ENCODE measurements at regions not wholly inside any gene's neighbourhood (a gene's known extent, or its start where the extent isn't known, plus 50 kb on each side); places are given as distances from the start of the nearest gene placed in this dataset.

GRCh38 chr5:25909163-25909562 lies 1129.2 kb downstream of the CDH9 start:
- Mint-ChIP-seq H3K36me3 (no peaks in the 10 kb centered on the region), H3K27me3 (no peaks in the 10 kb centered on the region), H3K4me3 (no peak overlapping the region), H3K27ac (no peak overlapping the region), H3K4me1 (no peaks in the 10 kb centered on the region), H3K9me3 (peaks cover 7 to 22% (median 14%) of the 10 kb centered on the region in 3 donors)
- CTCF ChIA-PET = no interaction called here
- no peak overlapping the region for H3K27ac ChIP-seq (ENCODE audit: low read length)
- DNase-seq (no peak), ATAC-seq (replicated peaks in 1 of 4) (peak in 2 of 4 experiments; percentile 56 to 57)
- no peaks in the 10 kb centered on the region for H3K36me3 ChIP-seq (ENCODE audit: control insufficient read depth in 2 of 2, extremely low read depth in 1 of 2, insufficient read depth in 1 of 2, low read length in 1 of 2)
- H3K4me1 ChIP-seq (ENCODE audit: control insufficient read depth in 1 of 2, extremely low read depth in 1 of 2, insufficient read depth in 2 of 2, low read length in 2 of 2) = no peaks in the 10 kb centered on the region
- no peak overlapping the region for H3K4me3 ChIP-seq (ENCODE audit: control insufficient read depth in 1 of 2, extremely low read depth in 1 of 2, low read length in 1 of 2)
- POLR2A ChIA-PET = interaction anchor here in 1 of 2 donors (0.6 kb wide), 1 partner anchor 197 kb away, joined by 3 read pairs; no protein-coding TSS in a partner anchor
- no peaks in the 10 kb centered on the region for H3K9me3 ChIP-seq
- no peaks in the 10 kb centered on the region for H3K27me3 ChIP-seq (replicated peaks in 1 of 2; ENCODE audit: control insufficient read depth in 2 of 2, extremely low read depth in 1 of 2, insufficient read depth in 2 of 2, low read length in 1 of 2)
- WGBS (ENCODE audit: insufficient coverage) = 97% methylated on average over 23 of the region's 29 CpGs

- Mint-ChIP-seq H3K9me3 (peaks cover 6 to 19% (median 10%) of the 10 kb centered on the region in 3 donors), H3K27ac (no peak overlapping the region), H3K4me3 (no peak overlapping the region), H3K4me1 (no peaks in the 10 kb centered on the region), H3K27me3 (no peaks in the 10 kb centered on the region), H3K36me3 (no peaks in the 10 kb centered on the region)
- no peaks in the 10 kb centered on the region for H3K36me3 ChIP-seq (ENCODE audit: control insufficient read depth in 2 of 2, extremely low read depth in 1 of 2, insufficient read depth in 1 of 2, low read length in 1 of 2)
- H3K4me3 ChIP-seq (ENCODE audit: control insufficient read depth in 1 of 2, extremely low read depth in 1 of 2, low read length in 1 of 2) = no peak overlapping the region
- CTCF ChIA-PET = no interaction called here
- POLR2A ChIA-PET = no interaction called here
- no peaks in the 10 kb centered on the region for H3K4me1 ChIP-seq (ENCODE audit: control insufficient read depth in 1 of 2, extremely low read depth in 1 of 2, insufficient read depth in 2 of 2, low read length in 2 of 2)
- ATAC-seq (replicated peaks in 1 of 4) (no peak), DNase-seq (no peak)
- no peaks in the 10 kb centered on the region for H3K27me3 ChIP-seq (replicated peaks in 1 of 2; ENCODE audit: control insufficient read depth in 2 of 2, extremely low read depth in 1 of 2, insufficient read depth in 2 of 2, low read length in 1 of 2)
- H3K27ac ChIP-seq (ENCODE audit: low read length) = no peak overlapping the region
- no peaks in the 10 kb centered on the region for H3K9me3 ChIP-seq
- 42% methylated on average over 2 of the region's 2 CpGs for WGBS (ENCODE audit: insufficient coverage)
Measured at GRCh38 chr5:25905646-25906045, 1132.7 kb downstream of the CDH9 start.

- ChIA-PET CTCF (no interaction called here), POLR2A (no interaction called here)
- Histone ChIP-seq H3K36me3 (ENCODE audit: control insufficient read depth in 2 of 2, extremely low read depth in 1 of 2, insufficient read depth in 1 of 2, low read length in 1 of 2) (no peaks in the 10 kb centered on the region), H3K4me3 (ENCODE audit: control insufficient read depth in 1 of 2, extremely low read depth in 1 of 2, low read length in 1 of 2) (no peak overlapping the region), H3K4me1 (ENCODE audit: control insufficient read depth in 1 of 2, extremely low read depth in 1 of 2, insufficient read depth in 2 of 2, low read length in 2 of 2) (no peaks in the 10 kb centered on the region), H3K27ac (ENCODE audit: low read length) (no peak overlapping the region), H3K27me3 (replicated peaks in 1 of 2; ENCODE audit: control insufficient read depth in 2 of 2, extremely low read depth in 1 of 2, insufficient read depth in 2 of 2, low read length in 1 of 2) (no peaks in the 10 kb centered on the region), H3K9me3 (peaks cover 5% of the 10 kb centered on the region)
- 90% methylated on average over 2 of the region's 2 CpGs for WGBS (ENCODE audit: insufficient coverage)
- Mint-ChIP-seq H3K9me3 (peaks cover 6 to 17% (median 12%) of the 10 kb centered on the region in 3 donors), H3K4me3 (no peak overlapping the region), H3K36me3 (no peaks in the 10 kb centered on the region), H3K27ac (no peak overlapping the region), H3K4me1 (no peaks in the 10 kb centered on the region), H3K27me3 (no peaks in the 10 kb centered on the region)
- DNase-seq (no peak), ATAC-seq (replicated peaks in 1 of 4) (no peak)
Measured at GRCh38 chr5:25892211-25892610, 1146.2 kb downstream of the CDH9 start.

GRCh38 chr5:25891691-25892090 lies 1146.7 kb downstream of the CDH9 start:
- H3K4me1 ChIP-seq (ENCODE audit: control insufficient read depth in 1 of 2, extremely low read depth in 1 of 2, insufficient read depth in 2 of 2, low read length in 2 of 2) = no peaks in the 10 kb centered on the region
- H3K27me3 Mint-ChIP-seq = no peaks in the 10 kb centered on the region
- H3K4me3 Mint-ChIP-seq = no peak overlapping the region
- H3K4me3 ChIP-seq (ENCODE audit: control insufficient read depth in 1 of 2, extremely low read depth in 1 of 2, low read length in 1 of 2) = no peak overlapping the region
- POLR2A ChIA-PET = no interaction called here
- no CpG with 5 or more reads among the region's 2 CpGs for WGBS (ENCODE audit: insufficient coverage)
- H3K36me3 Mint-ChIP-seq = no peaks in the 10 kb centered on the region
- DNase-seq (no peak), ATAC-seq (replicated peaks in 1 of 4) (no peak)
- CTCF ChIA-PET = interaction anchor here in 1 of 2 donors (0.7 kb wide), 1 partner anchor 15 kb away, joined by 4 read pairs; no protein-coding TSS in a partner anchor
- H3K27ac ChIP-seq (ENCODE audit: low read length) = no peak overlapping the region
- no peaks in the 10 kb centered on the region for H3K27me3 ChIP-seq (replicated peaks in 1 of 2; ENCODE audit: control insufficient read depth in 2 of 2, extremely low read depth in 1 of 2, insufficient read depth in 2 of 2, low read length in 1 of 2)
- peaks cover 8 to 20% (median 14%) of the 10 kb centered on the region in 3 donors for H3K9me3 Mint-ChIP-seq
- H3K4me1 Mint-ChIP-seq = no peaks in the 10 kb centered on the region
- no peaks in the 10 kb centered on the region for H3K36me3 ChIP-seq (ENCODE audit: control insufficient read depth in 2 of 2, extremely low read depth in 1 of 2, insufficient read depth in 1 of 2, low read length in 1 of 2)
- H3K9me3 ChIP-seq = peaks cover 5% of the 10 kb centered on the region
- no peak overlapping the region for H3K27ac Mint-ChIP-seq

GRCh38 chr5:25881318-25882036 lies 1156.9 kb downstream of the CDH9 start:
- CTCF ChIA-PET = no interaction called here

GRCh38 chr5:25863811-25864210 lies 1174.6 kb downstream of the CDH9 start:
- Mint-ChIP-seq H3K9me3 (peaks cover 6 to 38% (median 26%) of the 10 kb centered on the region in 3 donors), H3K27ac (no peak overlapping the region), H3K4me1 (no peaks in the 10 kb centered on the region), H3K27me3 (no peaks in the 10 kb centered on the region), H3K4me3 (no peak overlapping the region), H3K36me3 (no peaks in the 10 kb centered on the region)
- DNase-seq (no peak), ATAC-seq (replicated peaks in 1 of 4) (no peak)
- Histone ChIP-seq H3K27me3 (replicated peaks in 1 of 2; ENCODE audit: control insufficient read depth in 2 of 2, extremely low read depth in 1 of 2, insufficient read depth in 2 of 2, low read length in 1 of 2) (no peaks in the 10 kb centered on the region), H3K9me3 (no peaks in the 10 kb centered on the region), H3K36me3 (ENCODE audit: control insufficient read depth in 2 of 2, extremely low read depth in 1 of 2, insufficient read depth in 1 of 2, low read length in 1 of 2) (no peaks in the 10 kb centered on the region), H3K27ac (ENCODE audit: low read length) (no peak overlapping the region), H3K4me1 (ENCODE audit: control insufficient read depth in 1 of 2, extremely low read depth in 1 of 2, insufficient read depth in 2 of 2, low read length in 2 of 2) (no peaks in the 10 kb centered on the region), H3K4me3 (ENCODE audit: control insufficient read depth in 1 of 2, extremely low read depth in 1 of 2, low read length in 1 of 2) (no peak overlapping the region)
- ChIA-PET POLR2A (no interaction called here), CTCF (no interaction called here)
- 67% methylated on average over 2 of the region's 3 CpGs for WGBS (ENCODE audit: insufficient coverage)

More at GRCh38 chr5:25881318-25882036, 1156.9 kb downstream of the CDH9 start:
- ATAC-seq (replicated peaks in 1 of 4) = no peak
- H3K36me3 Mint-ChIP-seq = no peaks in the 10 kb centered on the region
- no peak for DNase-seq
- POLR2A ChIA-PET = no interaction called here
- H3K36me3 ChIP-seq (ENCODE audit: control insufficient read depth in 2 of 2, extremely low read depth in 1 of 2, insufficient read depth in 1 of 2, low read length in 1 of 2) = no peaks in the 10 kb centered on the region
- H3K9me3 Mint-ChIP-seq = peaks cover 16 to 36% (median 17%) of the 10 kb centered on the region in 3 donors
- H3K27me3 ChIP-seq (replicated peaks in 1 of 2; ENCODE audit: control insufficient read depth in 2 of 2, extremely low read depth in 1 of 2, insufficient read depth in 2 of 2, low read length in 1 of 2) = no peaks in the 10 kb centered on the region
- no peak overlapping the region for H3K27ac ChIP-seq (ENCODE audit: low read length)
- no peak overlapping the region for H3K27ac Mint-ChIP-seq
- no peaks in the 10 kb centered on the region for H3K4me1 Mint-ChIP-seq
- no peaks in the 10 kb centered on the region for H3K4me1 ChIP-seq (ENCODE audit: control insufficient read depth in 1 of 2, extremely low read depth in 1 of 2, insufficient read depth in 2 of 2, low read length in 2 of 2)
- peaks cover 2% of the 10 kb centered on the region for H3K9me3 ChIP-seq
- H3K27me3 Mint-ChIP-seq = no peaks in the 10 kb centered on the region
- no peak overlapping the region for H3K4me3 Mint-ChIP-seq
- no peak overlapping the region for H3K4me3 ChIP-seq (ENCODE audit: control insufficient read depth in 1 of 2, extremely low read depth in 1 of 2, low read length in 1 of 2)
- 85% methylated on average over 4 of the region's 6 CpGs for WGBS (ENCODE audit: insufficient coverage)

Data from T-cell (primary cell).